NB4 (cell line): ENCODE measurements at regions not wholly inside any gene's neighbourhood (a gene's known extent, or its start where the extent isn't known, plus 50 kb on each side); places are given as distances from the start of the nearest gene placed in this dataset.

Source experiments
- MAX ChIP-seq: IDR thresholded peaks from 2 replicates; pipeline ENCODE4 v1.6.1; 2011; ENCODE audit warnings: low read depth, low read length
- POLR2A ChIP-seq: IDR thresholded peaks from 2 replicates; pipeline ENCODE4 v1.6.1; 2011; ENCODE audit warnings: mild to moderate bottlenecking; ENCODE audit not compliant: insufficient read length; ENCODE audit errors: extremely low read depth

DNA sequence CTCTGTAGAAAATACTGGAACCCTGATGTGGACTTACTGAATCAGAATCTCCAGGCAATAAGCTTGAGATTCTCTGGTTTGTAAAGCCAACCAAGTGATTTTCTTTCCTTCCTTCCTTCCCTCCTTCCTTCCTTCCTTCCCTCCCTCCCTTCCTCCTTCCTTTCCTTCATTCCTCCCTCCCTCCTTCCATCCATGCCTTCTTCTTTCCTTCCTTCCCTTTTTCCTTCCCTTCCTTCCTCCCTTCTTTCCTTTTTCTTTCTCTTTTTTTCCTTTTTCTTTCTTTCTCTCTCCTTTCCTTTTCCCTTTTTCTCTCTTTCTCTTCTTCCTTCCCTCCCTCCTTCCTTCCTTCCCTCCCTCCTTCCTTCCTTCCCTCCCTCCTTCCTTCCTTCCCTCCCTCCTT, 450.8 kb downstream of the GRXCR1 start:
- no peak for TF ChIP-seq MAX
- TF ChIP-seq POLR2A, result no peak
